ENCODE measurements at regions not wholly inside any gene's neighbourhood (a gene's known extent, or its start where the extent isn't known, plus 50 kb on each side); places are given as distances from the start of the nearest gene placed in this dataset.

GRCh38 chr5:29561564-29561963 is 1631.9 kb upstream of the CDH6 start (continued):
- TF ChIP-seq MAX (IDR thresholded peaks at IDR 0.05; ENCODE audit: low read depth) (no peak), IRF3 (IDR thresholded peaks at IDR 0.05; ENCODE audit: low read depth, low read length) (no peak)

GRCh38 chr5:29550523-29550922 is 1643.0 kb upstream of the CDH6 start:
- H3K4me1 ChIP-seq (ENCODE audit: control insufficient read depth in 1 of 2, insufficient read depth in 2 of 2, low read depth in 1 of 2, low read length in 1 of 2) = no peaks in the 10 kb centered on the region; a peak in 1 of 4 replicates
- no peaks in the 10 kb centered on the region for H4K20me1 ChIP-seq (ENCODE audit: insufficient read depth)
- no peaks in the 10 kb centered on the region for H3K27me3 ChIP-seq (ENCODE audit: insufficient read depth)
- no peaks in the 10 kb centered on the region for H3K79me2 ChIP-seq (ENCODE audit: insufficient read depth)
- H3K27ac ChIP-seq (ENCODE audit: low read depth in 2 of 2, low read length in 1 of 2) = no peak overlapping the region
- H3K9me2 ChIP-seq = no peaks in the 10 kb centered on the region
- TF ChIP-seq FOSL2 (IDR thresholded peaks at IDR 0.05; ENCODE audit: borderline replicate concordance, low read depth) (no peak), GATA2 (CRISPR knock-in tag; IDR thresholded peaks at IDR 0.05) (peak; percentile 64), JUND (IDR thresholded peaks at IDR 0.05) (no peak), EP300 (IDR thresholded peaks at IDR 0.05; ENCODE audit: borderline replicate concordance in 1 of 2, low read depth in 1 of 2, low read length in 1 of 2) (peak in 1 of 2 experiments; percentile 32; a peak in 1 of 4 replicates), PBX3 (IDR thresholded peaks at IDR 0.05) (no peak), USF2 (IDR thresholded peaks at IDR 0.05; ENCODE audit: borderline replicate concordance, low read depth, low read length) (no peak)
- H3F3A ChIP-seq (replicated peaks; ENCODE audit: insufficient read depth) = no peaks in the 10 kb centered on the region
- WGBS (ENCODE audit: low lambda C conversion rate) = 8% methylated on average over 2 of the region's 2 CpGs
- no peaks in the 10 kb centered on the region for H3K36me3 ChIP-seq (replicated peaks in 1 of 2; ENCODE audit: control insufficient read depth in 1 of 2, insufficient read depth in 2 of 2, low read length in 1 of 2)
- CTCF ChIA-PET = no interaction called here
- POLR2A ChIA-PET = no interaction called here
- H3K4me3 ChIP-seq (ENCODE audit: low read depth in 2 of 2, low read length in 1 of 2) = no peak overlapping the region
- H3K9ac ChIP-seq = no peak overlapping the region
- peak; percentile 7 for DNase-seq
- H3K9me3 ChIP-seq = no peaks in the 10 kb centered on the region
- H2AFZ ChIP-seq (ENCODE audit: low read depth) = no peak overlapping the region
- no peak overlapping the region for H3K4me2 ChIP-seq

- H3K79me2 ChIP-seq (ENCODE audit: insufficient read depth) = no peaks in the 10 kb centered on the region
- no peaks in the 10 kb centered on the region for H3K9me3 ChIP-seq
- H3K27ac ChIP-seq (ENCODE audit: low read depth in 2 of 2, low read length in 1 of 2) = no peak overlapping the region
- H4K20me1 ChIP-seq (ENCODE audit: insufficient read depth) = no peaks in the 10 kb centered on the region
- no peak overlapping the region for H3K4me3 ChIP-seq (ENCODE audit: low read depth in 2 of 2, low read length in 1 of 2)
- no peaks in the 10 kb centered on the region for H3K36me3 ChIP-seq (replicated peaks in 1 of 2; ENCODE audit: control insufficient read depth in 1 of 2, insufficient read depth in 2 of 2, low read length in 1 of 2)
- H2AFZ ChIP-seq (ENCODE audit: low read depth) = no peak overlapping the region
- H3F3A ChIP-seq (replicated peaks; ENCODE audit: insufficient read depth) = no peaks in the 10 kb centered on the region
- H3K27me3 ChIP-seq (ENCODE audit: insufficient read depth) = no peaks in the 10 kb centered on the region
- H3K9me2 ChIP-seq = no peaks in the 10 kb centered on the region
- H3K4me2 ChIP-seq = no peak overlapping the region
- WGBS (ENCODE audit: low lambda C conversion rate) = 10% methylated on average over 4 of the region's 7 CpGs
- H3K9ac ChIP-seq = no peak overlapping the region
- ChIA-PET POLR2A (no interaction called here), CTCF (no interaction called here)
- DNase-seq = no peak
- no peaks in the 10 kb centered on the region; a peak in 1 of 4 replicates for H3K4me1 ChIP-seq (ENCODE audit: control insufficient read depth in 1 of 2, insufficient read depth in 2 of 2, low read depth in 1 of 2, low read length in 1 of 2)
- TF ChIP-seq USF2 (IDR thresholded peaks at IDR 0.05; ENCODE audit: borderline replicate concordance, low read depth, low read length) (no peak), EZH2phosphoT487 (IDR thresholded peaks at IDR 0.05; ENCODE audit: borderline replicate concordance, low read depth) (no peak), RAD21 (IDR thresholded peaks at IDR 0.05; ENCODE audit: low read length) (no peak), CHD2 (IDR thresholded peaks at IDR 0.05; ENCODE audit: low read length, partially characterized antibody) (no peak), CTCF (IDR thresholded peaks at IDR 0.05) (no peak), ZBTB33 (IDR thresholded peaks at IDR 0.05; ENCODE audit: borderline replicate concordance, low read depth) (no peak), YY1 (IDR thresholded peaks at IDR 0.05; ENCODE audit: low read depth) (no peak), GABPA (IDR thresholded peaks at IDR 0.05; ENCODE audit: low read depth) (no peak), MAX (IDR thresholded peaks at IDR 0.05; ENCODE audit: low read depth) (no peak), RFX5 (IDR thresholded peaks at IDR 0.05; ENCODE audit: low read length) (no peak), RXRA (IDR thresholded peaks at IDR 0.05; ENCODE audit: borderline replicate concordance, low read depth) (no peak), FOSL2 (IDR thresholded peaks at IDR 0.05; ENCODE audit: borderline replicate concordance, low read depth) (no peak)
Observed at GRCh38 chr5:29548262-29548661, 1645.2 kb upstream of the CDH6 start.

All from SK-N-SH (cell line).